ENCODE measurements at regions not wholly inside any gene's neighbourhood (a gene's known extent, or its start where the extent isn't known, plus 50 kb on each side); places are given as distances from the start of the nearest gene placed in this dataset.

DNA sequence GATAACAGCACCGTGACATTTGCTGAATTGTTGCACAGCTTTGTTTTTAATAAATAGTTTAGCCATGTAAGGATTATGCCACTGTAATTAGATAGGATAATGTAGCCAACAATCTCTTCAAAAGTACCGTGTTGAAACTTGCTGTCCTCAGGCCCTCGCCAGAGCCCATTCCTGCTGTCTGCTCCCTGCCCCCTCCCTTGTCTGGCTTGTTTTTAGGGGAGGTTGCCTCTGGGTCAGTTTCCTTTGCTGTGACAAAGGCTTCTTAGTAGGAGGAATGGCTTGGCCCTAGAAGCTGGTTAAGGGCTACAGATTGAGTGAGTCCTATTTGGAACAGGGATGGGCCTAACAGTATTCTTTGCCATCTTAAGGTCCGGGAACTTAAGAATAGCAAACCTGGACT, 107.9 kb downstream of the LMO4 start:
- no peak for DNase-seq (ENCODE audit: low read depth in 2 of 2)
- Histone ChIP-seq H3K4me1 (ENCODE audit: control insufficient read depth, extremely low read depth, insufficient read depth, low read length) (no peaks in the 10 kb centered on the region), H4K20me1 (ENCODE audit: control insufficient read depth, extremely low read depth, insufficient read depth, low read length) (no peaks in the 10 kb centered on the region), H3K9ac (ENCODE audit: insufficient read depth, low read length) (no peak overlapping the region), H3K9me3 (ENCODE audit: control insufficient read depth, insufficient read depth, low read depth, low read length) (no peaks in the 10 kb centered on the region), H2AFZ (ENCODE audit: low read length) (no peak overlapping the region), H3K27ac (ENCODE audit: insufficient read depth, low read length) (no peak overlapping the region), H3K79me2 (ENCODE audit: control insufficient read depth, insufficient read depth, low read length) (no peaks in the 10 kb centered on the region), H3K36me3 (ENCODE audit: control insufficient read depth, insufficient read depth, low read length) (no peaks in the 10 kb centered on the region), H3K4me2 (ENCODE audit: extremely low read depth, insufficient read depth, low read length) (no peak overlapping the region), H3K4me3 (replicated peaks in 1 of 4; ENCODE audit: control extremely low read depth in 1 of 4, insufficient read depth in 1 of 4, low read depth in 3 of 4, low read length in 4 of 4) (no peak overlapping the region), H3K27me3 (ENCODE audit: control insufficient read depth, insufficient read depth, low read length) (no peaks in the 10 kb centered on the region)
- TF ChIP-seq, protein P1, sequence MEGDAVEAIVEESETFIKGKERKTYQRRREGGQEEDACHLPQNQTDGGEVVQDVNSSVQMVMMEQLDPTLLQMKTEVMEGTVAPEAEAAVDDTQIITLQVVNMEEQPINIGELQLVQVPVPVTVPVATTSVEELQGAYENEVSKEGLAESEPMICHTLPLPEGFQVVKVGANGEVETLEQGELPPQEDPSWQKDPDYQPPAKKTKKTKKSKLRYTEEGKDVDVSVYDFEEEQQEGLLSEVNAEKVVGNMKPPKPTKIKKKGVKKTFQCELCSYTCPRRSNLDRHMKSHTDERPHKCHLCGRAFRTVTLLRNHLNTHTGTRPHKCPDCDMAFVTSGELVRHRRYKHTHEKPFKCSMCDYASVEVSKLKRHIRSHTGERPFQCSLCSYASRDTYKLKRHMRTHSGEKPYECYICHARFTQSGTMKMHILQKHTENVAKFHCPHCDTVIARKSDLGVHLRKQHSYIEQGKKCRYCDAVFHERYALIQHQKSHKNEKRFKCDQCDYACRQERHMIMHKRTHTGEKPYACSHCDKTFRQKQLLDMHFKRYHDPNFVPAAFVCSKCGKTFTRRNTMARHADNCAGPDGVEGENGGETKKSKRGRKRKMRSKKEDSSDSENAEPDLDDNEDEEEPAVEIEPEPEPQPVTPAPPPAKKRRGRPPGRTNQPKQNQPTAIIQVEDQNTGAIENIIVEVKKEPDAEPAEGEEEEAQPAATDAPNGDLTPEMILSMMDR (conservative IDR thresholded peaks at IDR 0.05 in 1 of 2, IDR thresholded peaks at IDR 0.05 in 1 of 2; ENCODE audit: low read depth in 1 of 2, low read length in 2 of 2) = no peak
- TF ChIP-seq EZH2 (IDR thresholded peaks at IDR 0.05; ENCODE audit: low read length, missing control alignments) = no peak

DNA sequence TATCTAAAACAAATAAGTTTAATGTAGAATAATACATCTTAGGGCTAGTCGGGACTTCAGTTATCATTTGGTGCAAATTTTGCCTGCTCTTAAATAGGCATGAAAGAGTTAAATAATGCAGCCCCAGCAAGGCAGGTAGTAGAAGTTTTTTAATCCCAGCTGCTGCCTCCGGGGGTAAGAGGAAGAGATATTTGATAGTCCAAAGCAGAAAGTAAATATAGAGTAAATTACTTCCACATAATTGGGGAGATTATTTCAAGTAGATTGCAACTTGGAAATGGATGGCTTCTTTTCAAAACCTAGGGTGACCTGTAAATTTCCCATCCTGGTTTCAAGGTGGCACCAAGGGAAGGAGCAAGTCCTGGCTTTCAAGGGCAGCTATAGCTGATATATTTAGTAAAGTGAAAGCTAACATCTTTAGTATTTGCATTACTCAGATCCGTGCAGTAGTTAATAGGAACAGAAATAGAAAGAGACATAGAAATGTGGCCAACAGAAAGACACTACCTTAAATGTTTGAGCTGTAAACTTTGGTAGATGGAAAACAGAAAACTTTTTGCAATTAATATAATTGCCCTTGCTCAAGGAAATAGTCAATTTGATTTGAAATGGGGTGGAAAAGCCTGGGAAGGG, 109.1 kb downstream of the LMO4 start:
- Histone ChIP-seq H4K20me1 (ENCODE audit: control insufficient read depth, extremely low read depth, insufficient read depth, low read length) (no peaks in the 10 kb centered on the region), H3K4me3 (replicated peaks in 1 of 4; ENCODE audit: control extremely low read depth in 1 of 4, insufficient read depth in 1 of 4, low read depth in 3 of 4, low read length in 4 of 4) (no peak overlapping the region), H2AFZ (ENCODE audit: low read length) (no peak overlapping the region), H3K27me3 (ENCODE audit: control insufficient read depth, insufficient read depth, low read length) (no peaks in the 10 kb centered on the region), H3K9me3 (ENCODE audit: control insufficient read depth, insufficient read depth, low read depth, low read length) (no peaks in the 10 kb centered on the region), H3K9ac (ENCODE audit: insufficient read depth, low read length) (no peak overlapping the region), H3K27ac (ENCODE audit: insufficient read depth, low read length) (no peak overlapping the region), H3K4me1 (ENCODE audit: control insufficient read depth, extremely low read depth, insufficient read depth, low read length) (no peaks in the 10 kb centered on the region), H3K79me2 (ENCODE audit: control insufficient read depth, insufficient read depth, low read length) (no peaks in the 10 kb centered on the region), H3K4me2 (ENCODE audit: extremely low read depth, insufficient read depth, low read length) (no peak overlapping the region), H3K36me3 (ENCODE audit: control insufficient read depth, insufficient read depth, low read length) (no peaks in the 10 kb centered on the region)
- DNase-seq (ENCODE audit: low read depth in 2 of 2) = no peak
- no peak for TF ChIP-seq EZH2 (IDR thresholded peaks at IDR 0.05; ENCODE audit: low read length, missing control alignments)
- TF ChIP-seq, protein P1 (conservative IDR thresholded peaks at IDR 0.05 in 1 of 2, IDR thresholded peaks at IDR 0.05 in 1 of 2; ENCODE audit: low read depth in 1 of 2, low read length in 2 of 2) = no peak

DNA sequence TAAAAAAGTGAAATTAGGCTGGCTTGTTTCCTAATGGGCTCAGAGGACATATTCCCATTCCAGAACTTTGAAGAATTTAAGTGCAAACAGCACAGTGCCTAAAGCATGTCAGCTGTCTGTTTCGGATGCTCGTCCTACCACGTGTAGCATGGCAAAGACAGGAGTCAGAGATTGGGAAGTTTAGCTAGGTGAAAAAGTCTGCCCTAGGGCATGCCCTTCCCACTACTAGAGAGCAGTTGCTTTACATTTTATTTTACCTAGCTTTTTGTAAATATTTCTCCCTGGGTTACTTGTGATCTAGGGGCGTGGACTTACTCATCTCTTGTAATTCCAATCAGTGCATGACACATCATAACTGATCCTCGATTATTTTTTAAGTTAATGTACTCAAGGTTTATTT, 111.1 kb downstream of the LMO4 start:
- Histone ChIP-seq H3K9ac (ENCODE audit: insufficient read depth, low read length) (no peak overlapping the region), H3K4me1 (ENCODE audit: control insufficient read depth, extremely low read depth, insufficient read depth, low read length) (no peaks in the 10 kb centered on the region), H3K4me2 (ENCODE audit: extremely low read depth, insufficient read depth, low read length) (no peak overlapping the region), H3K79me2 (ENCODE audit: control insufficient read depth, insufficient read depth, low read length) (no peaks in the 10 kb centered on the region), H3K27me3 (ENCODE audit: control insufficient read depth, insufficient read depth, low read length) (no peaks in the 10 kb centered on the region), H3K27ac (ENCODE audit: insufficient read depth, low read length) (no peak overlapping the region), H3K9me3 (ENCODE audit: control insufficient read depth, insufficient read depth, low read depth, low read length) (no peaks in the 10 kb centered on the region), H2AFZ (ENCODE audit: low read length) (no peak overlapping the region), H3K4me3 (replicated peaks in 1 of 4; ENCODE audit: control extremely low read depth in 1 of 4, insufficient read depth in 1 of 4, low read depth in 3 of 4, low read length in 4 of 4) (no peak overlapping the region), H3K36me3 (ENCODE audit: control insufficient read depth, insufficient read depth, low read length) (no peaks in the 10 kb centered on the region), H4K20me1 (ENCODE audit: control insufficient read depth, extremely low read depth, insufficient read depth, low read length) (no peaks in the 10 kb centered on the region)
- DNase-seq (ENCODE audit: low read depth in 2 of 2) = no peak
- TF ChIP-seq, protein P1 (conservative IDR thresholded peaks at IDR 0.05 in 1 of 2, IDR thresholded peaks at IDR 0.05 in 1 of 2; ENCODE audit: low read depth in 1 of 2, low read length in 2 of 2) = no peak
- TF ChIP-seq EZH2 (IDR thresholded peaks at IDR 0.05; ENCODE audit: low read length, missing control alignments) = no peak

Data from fibroblast of lung (primary cell).